ENCODE measurements at regions not wholly inside any gene's neighbourhood (a gene's known extent, or its start where the extent isn't known, plus 50 kb on each side); places are given as distances from the start of the nearest gene placed in this dataset.

DNA sequence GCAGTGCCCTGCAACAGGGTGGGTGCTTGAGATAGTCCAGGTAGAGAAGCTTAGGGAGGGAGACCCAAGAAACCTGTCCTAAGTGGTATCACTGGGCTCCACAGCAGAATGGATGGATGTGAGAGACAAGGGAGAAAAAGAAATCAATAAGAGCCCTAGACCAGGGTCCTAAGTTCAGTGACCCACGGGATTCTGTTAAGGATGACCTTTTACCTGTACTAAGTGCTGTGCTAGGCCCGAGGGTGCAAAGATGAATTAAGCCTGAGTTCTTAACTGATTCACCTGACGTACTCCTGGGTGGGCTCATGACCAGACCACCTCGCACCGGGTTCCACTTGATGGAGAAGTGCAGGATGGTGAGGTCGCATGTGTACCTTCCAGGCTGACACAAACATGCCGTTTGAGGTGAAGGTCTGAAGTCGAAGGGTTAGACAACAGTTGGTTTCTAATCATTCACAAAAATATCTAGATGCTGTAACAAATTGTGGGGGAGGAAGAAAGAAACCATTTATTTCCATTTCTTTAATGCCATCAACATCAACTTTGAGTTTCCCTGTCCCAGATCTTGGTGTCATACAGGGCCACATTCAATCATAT, 166.5 kb downstream of the HERPUD2 start:
- TF ChIP-seq, protein P1, sequence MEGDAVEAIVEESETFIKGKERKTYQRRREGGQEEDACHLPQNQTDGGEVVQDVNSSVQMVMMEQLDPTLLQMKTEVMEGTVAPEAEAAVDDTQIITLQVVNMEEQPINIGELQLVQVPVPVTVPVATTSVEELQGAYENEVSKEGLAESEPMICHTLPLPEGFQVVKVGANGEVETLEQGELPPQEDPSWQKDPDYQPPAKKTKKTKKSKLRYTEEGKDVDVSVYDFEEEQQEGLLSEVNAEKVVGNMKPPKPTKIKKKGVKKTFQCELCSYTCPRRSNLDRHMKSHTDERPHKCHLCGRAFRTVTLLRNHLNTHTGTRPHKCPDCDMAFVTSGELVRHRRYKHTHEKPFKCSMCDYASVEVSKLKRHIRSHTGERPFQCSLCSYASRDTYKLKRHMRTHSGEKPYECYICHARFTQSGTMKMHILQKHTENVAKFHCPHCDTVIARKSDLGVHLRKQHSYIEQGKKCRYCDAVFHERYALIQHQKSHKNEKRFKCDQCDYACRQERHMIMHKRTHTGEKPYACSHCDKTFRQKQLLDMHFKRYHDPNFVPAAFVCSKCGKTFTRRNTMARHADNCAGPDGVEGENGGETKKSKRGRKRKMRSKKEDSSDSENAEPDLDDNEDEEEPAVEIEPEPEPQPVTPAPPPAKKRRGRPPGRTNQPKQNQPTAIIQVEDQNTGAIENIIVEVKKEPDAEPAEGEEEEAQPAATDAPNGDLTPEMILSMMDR (IDR thresholded peaks at IDR 0.05; ENCODE audit: low read length): no peak
- TF ChIP-seq EZH2 (IDR thresholded peaks at IDR 0.05; ENCODE audit: borderline replicate concordance, low read length): no peak

All from OCI-LY1 (cell line).